HepG2 (cell line): ENCODE measurements at regions not wholly inside any gene's neighbourhood (a gene's known extent, or its start where the extent isn't known, plus 50 kb on each side); places are given as distances from the start of the nearest gene placed in this dataset.

Source experiments
- ATAC-seq: fragments of 200-7000 bp; cut with Tn5 transposase; 3 replicates; pipeline ENCODE4 v1.9.1; 2020; ENCODE audit warnings: mild to moderate bottlenecking, moderate library complexity
- BruUV-seq: library from RNA; stranded (reverse); fragments of 400-500 nt; replicated peaks from 2 replicates; lab custom pipeline; 2021; lab: Mats Ljungman, UMichigan
- CTCF ChIA-PET: fragments of 300-600 bp; formaldehyde crosslinking; extraction: SDS; loops from one replicate; lab custom pipeline; 2021; ENCODE audit warnings: low total read pairs, inconsistent platforms, low intra/inter-chr PET ratio; lab: Yijun Ruan, JAX
- POLR2A ChIA-PET: fragments of 350-600 bp; sonication (Branson Sonifier 250); formaldehyde crosslinking; loops from one replicate; lab custom pipeline; 2020; ENCODE audit warnings: antibody characterized with exemption, inconsistent platforms; lab: Yijun Ruan, JAX
- DNase-seq: peaks from one replicate; pipeline ENCODE4 v3.0.0-alpha.2; 2015; ENCODE audit warnings: low spot score
- FAIRE-seq: peaks from 3 replicates; lab custom pipeline; 2011; peaks lifted over from hg19 to GRCh38; lab: Jason Lieb, UNC
- H2AFZ ChIP-seq: one replicate; pipeline ENCODE4 v1.6.1; 2011; ENCODE audit warnings: low read length, inconsistent platforms
- H3K27ac ChIP-seq: fragments of 300-600 bp; 3 replicates; pipeline ENCODE4 v1.8.0; 2011; ENCODE audit warnings: mixed run types, mild to moderate bottlenecking, mixed read lengths, low read length, inconsistent platforms; ENCODE audit not compliant: insufficient read depth; ENCODE audit errors: extremely low read length
- H3K27me3 ChIP-seq, 2 experiments: fragments of 200-600 bp in 1 of 2; 2 replicates in 1 of 2; 3 replicates in 1 of 2; pipeline versions ENCODE4 v1.6.0 to v1.8.0; 2011; ENCODE audit warnings: low read length in 2 of 2, mild to moderate bottlenecking in 2 of 2, moderate library complexity in 2 of 2, inconsistent platforms in 1 of 2; ENCODE audit not compliant: insufficient read depth in 2 of 2, control insufficient read depth in 1 of 2
- H3K36me3 ChIP-seq, 2 experiments: fragments of 200-600 bp in 1 of 2; replicated peaks in 1 of 2; 2 replicates in 1 of 2; 3 replicates in 1 of 2; pipeline versions ENCODE4 v1.5.1 to v1.8.0; 2011; ENCODE audit warnings: low read length in 2 of 2, inconsistent platforms in 1 of 2; ENCODE audit not compliant: insufficient read depth in 2 of 2, control insufficient read depth in 1 of 2
- H3K4me1 ChIP-seq: 2 replicates; pipeline ENCODE4 v1.5.1; 2012; ENCODE audit warnings: low read length, inconsistent platforms; ENCODE audit not compliant: insufficient read depth
- H3K4me2 ChIP-seq: 2 replicates; pipeline ENCODE4 v1.6.0; 2011; ENCODE audit warnings: low read depth, low read length, inconsistent platforms
- H3K4me3 ChIP-seq, 3 experiments: fragments of 200-600 bp in 1 of 3; sonication (generic), shearing (Covaris generic) in 1 of 3; replicated peaks in 1 of 3; 2 replicates each; pipeline ENCODE4 v1.5.1; 2011 to 2016; ENCODE audit warnings: low read length in 3 of 3, inconsistent platforms in 2 of 3, low read depth in 2 of 3, mild to moderate bottlenecking in 2 of 3, control low read depth in 1 of 3, mixed read lengths in 1 of 3; ENCODE audit not compliant: insufficient read depth in 1 of 3
- H3K79me2 ChIP-seq: one replicate; pipeline ENCODE4 v1.6.1; 2011; ENCODE audit warnings: low read length, inconsistent platforms; ENCODE audit not compliant: insufficient read depth
- H3K9ac ChIP-seq: 2 replicates; pipeline ENCODE4 v1.6.0; 2011; ENCODE audit warnings: mild to moderate bottlenecking, low read depth, low read length, inconsistent platforms; ENCODE audit not compliant: insufficient read depth
- H3K9me3 ChIP-seq: 2 replicates; pipeline ENCODE4 v1.5.1; 2012; ENCODE audit warnings: mild to moderate bottlenecking, low read length
- H4K20me1 ChIP-seq: 2 replicates; pipeline ENCODE4 v1.6.0; 2011; ENCODE audit warnings: inconsistent platforms, mild to moderate bottlenecking, low read length, moderate library complexity; ENCODE audit not compliant: insufficient read depth
- CSRNP1 ChIP-seq: sonication (generic); formaldehyde crosslinking; IDR thresholded peaks from 2 replicates; pipeline ENCODE4 v1.8.1; 2023; ENCODE audit warnings: mild to moderate bottlenecking, missing genetic modification reagents
- GPN1 ChIP-seq: sonication (generic); formaldehyde crosslinking; IDR thresholded peaks from 2 replicates; pipeline ENCODE4 v1.5.1; 2020; ENCODE audit warnings: missing genetic modification reagents, borderline replicate concordance
- KAT2B ChIP-seq: fragments of 150-350 bp; IDR thresholded peaks from 2 replicates; pipeline ENCODE4 v1.6.1; 2014; ENCODE audit warnings: low read depth, low read length, borderline replicate concordance
- MLXIP ChIP-seq: sonication (generic); formaldehyde crosslinking; IDR thresholded peaks from 2 replicates; pipeline ENCODE4 v1.9.0; 2021; ENCODE audit warnings: missing genetic modification reagents, borderline replicate concordance
- POLR2AphosphoS2 ChIP-seq: IDR thresholded peaks from 2 replicates; pipeline ENCODE4 v1.6.1; 2011; ENCODE audit warnings: low read depth, low read length, improper control_type of control experiment
- SALL1 ChIP-seq: sonication (generic); formaldehyde crosslinking; IDR thresholded peaks from 2 replicates; pipeline ENCODE4 v1.8.0; 2022; ENCODE audit warnings: mild to moderate bottlenecking, missing genetic modification reagents
- SATB2 ChIP-seq: sonication (generic); formaldehyde crosslinking; IDR thresholded peaks from 2 replicates; pipeline ENCODE4 v1.5.0; 2020; ENCODE audit warnings: missing genetic modification reagents
- TCF7L2 ChIP-seq: IDR thresholded peaks from 2 replicates; pipeline ENCODE4 v1.6.1; 2011; ENCODE audit warnings: mild to moderate bottlenecking, low read depth, low read length, moderate library complexity
- ZKSCAN8 ChIP-seq: IDR thresholded peaks from 2 replicates; pipeline ENCODE4 v1.6.1; 2016; ENCODE audit warnings: borderline replicate concordance, missing genetic modification reagents, missing compliant biosample characterization
- ZNF138 ChIP-seq: sonication (generic); formaldehyde crosslinking; IDR thresholded peaks from 2 replicates; pipeline ENCODE4 v1.5.0; 2020; ENCODE audit warnings: mild to moderate bottlenecking, low read depth, missing genetic modification reagents
- ZNF260 ChIP-seq: sonication (generic); formaldehyde crosslinking; IDR thresholded peaks from 2 replicates; pipeline ENCODE4 v1.4.0; 2020; ENCODE audit warnings: missing genetic modification reagents, low read depth, mild to moderate bottlenecking, borderline replicate concordance
- ZNF530 ChIP-seq: sonication (generic); formaldehyde crosslinking; IDR thresholded peaks from 2 replicates; pipeline ENCODE4 v1.5.0; 2020; ENCODE audit warnings: low read depth, mild to moderate bottlenecking, missing genetic modification reagents
- ZNF775 ChIP-seq: sonication (generic); formaldehyde crosslinking; IDR thresholded peaks from 2 replicates; pipeline ENCODE4 v1.4.0; 2020; ENCODE audit warnings: missing genetic modification reagents, mild to moderate bottlenecking, moderate library complexity, borderline replicate concordance
- ZNF788 ChIP-seq: sonication (generic); formaldehyde crosslinking; IDR thresholded peaks from 2 replicates; pipeline ENCODE4 v1.5.0; 2020; ENCODE audit warnings: mild to moderate bottlenecking, missing genetic modification reagents, borderline replicate concordance
- WGBS: methylation state at CpG from one replicate; pipeline ENCODE4 v1.1.6; 2017; ENCODE audit warnings: low lambda C conversion rate; 5-methylcytosine and 5-hydroxymethylcytosine counted together
- in situ Hi-C: cut with HindIII; loops from 2 replicates; pipeline ENCODE4 v1.10.0; 2017; ENCODE audit warnings: low pct_unique_long_range_greater_than_20kb; ENCODE audit not compliant: extremely low pct_ligation_motif_present
- intact Hi-C: fragments of 100-400 bp; cut with micrococcal nuclease; formaldehyde crosslinking; loops from one replicate; pipeline ENCODE4 v1.10.0; 2022; ENCODE audit not compliant: unreplicated experiment
- TF ChIP-seq, protein P1 (sequence below): sonication (generic); formaldehyde crosslinking; IDR thresholded peaks from 2 replicates; pipeline ENCODE4 v1.5.0; 2020; ENCODE audit warnings: missing genetic modification reagents
- TF ChIP-seq, protein P2 (sequence below): sonication (generic); formaldehyde crosslinking; IDR thresholded peaks from 2 replicates; pipeline ENCODE4 v1.8.1; 2023; ENCODE audit warnings: missing genetic modification reagents, inconsistent platforms, borderline replicate concordance

DNA sequence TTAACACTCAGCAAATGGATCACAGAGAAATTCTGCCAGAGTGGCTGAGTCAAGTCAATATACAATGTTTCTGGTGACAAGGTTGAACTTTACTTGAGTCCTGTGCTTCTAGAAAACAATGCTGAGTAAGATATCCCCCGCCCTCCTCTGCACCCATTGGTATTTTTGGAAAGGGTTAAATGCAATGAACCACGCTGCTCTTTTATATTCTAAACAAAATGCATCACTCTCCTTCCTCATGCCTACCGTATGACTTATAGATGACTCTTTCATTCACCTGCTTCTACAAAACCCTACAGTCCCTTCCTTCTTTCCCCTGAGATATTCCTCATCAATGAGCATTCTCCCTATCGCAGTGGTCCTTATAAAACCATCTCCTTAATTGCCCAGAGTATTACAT, 168.8 kb downstream of the TXNL1 start (continued):
- TF ChIP-seq, protein P1, sequence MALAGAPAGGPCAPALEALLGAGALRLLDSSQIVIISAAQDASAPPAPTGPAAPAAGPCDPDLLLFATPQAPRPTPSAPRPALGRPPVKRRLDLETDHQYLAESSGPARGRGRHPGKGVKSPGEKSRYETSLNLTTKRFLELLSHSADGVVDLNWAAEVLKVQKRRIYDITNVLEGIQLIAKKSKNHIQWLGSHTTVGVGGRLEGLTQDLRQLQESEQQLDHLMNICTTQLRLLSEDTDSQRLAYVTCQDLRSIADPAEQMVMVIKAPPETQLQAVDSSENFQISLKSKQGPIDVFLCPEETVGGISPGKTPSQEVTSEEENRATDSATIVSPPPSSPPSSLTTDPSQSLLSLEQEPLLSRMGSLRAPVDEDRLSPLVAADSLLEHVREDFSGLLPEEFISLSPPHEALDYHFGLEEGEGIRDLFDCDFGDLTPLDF (CRISPR knock-in tag): no peak
- TF ChIP-seq ZNF138 (CRISPR knock-in tag) (no peak), ZNF260 (CRISPR knock-in tag) (no peak), ZNF775 (CRISPR knock-in tag) (no peak), ZNF788 (CRISPR knock-in tag) (no peak), POLR2AphosphoS2 (no peak), SALL1 (CRISPR knock-in tag) (no peak), ZNF530 (CRISPR knock-in tag) (no peak), GPN1 (CRISPR knock-in tag) (no peak), CSRNP1 (CRISPR knock-in tag) (no peak)

GRCh38 chr18:56468396-56468795, 170.0 kb downstream of the TXNL1 start:
- ATAC-seq (no peak), FAIRE-seq (no peak)
- no peak for TF ChIP-seq SATB2 (CRISPR knock-in tag)
- TF ChIP-seq ZKSCAN8 (CRISPR knock-in tag): no peak
- no peak for TF ChIP-seq MLXIP (CRISPR knock-in tag)
- TF ChIP-seq TCF7L2: no peak
- TF ChIP-seq, protein P2, sequence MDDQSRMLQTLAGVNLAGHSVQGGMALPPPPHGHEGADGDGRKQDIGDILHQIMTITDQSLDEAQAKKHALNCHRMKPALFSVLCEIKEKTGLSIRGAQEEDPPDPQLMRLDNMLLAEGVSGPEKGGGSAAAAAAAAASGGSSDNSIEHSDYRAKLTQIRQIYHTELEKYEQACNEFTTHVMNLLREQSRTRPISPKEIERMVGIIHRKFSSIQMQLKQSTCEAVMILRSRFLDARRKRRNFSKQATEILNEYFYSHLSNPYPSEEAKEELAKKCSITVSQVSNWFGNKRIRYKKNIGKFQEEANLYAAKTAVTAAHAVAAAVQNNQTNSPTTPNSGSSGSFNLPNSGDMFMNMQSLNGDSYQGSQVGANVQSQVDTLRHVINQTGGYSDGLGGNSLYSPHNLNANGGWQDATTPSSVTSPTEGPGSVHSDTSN (CRISPR knock-in tag): no peak
- TF ChIP-seq KAT2B: no peak

More at GRCh38 chr18:56468396-56468795, 170.0 kb downstream of the TXNL1 start:
- intact Hi-C loops: no loop called here
- Histone ChIP-seq H3K9ac (no peak overlapping the region), H3K4me1 (no peaks in the 10 kb centered on the region), H3K36me3 (no peaks in the 10 kb centered on the region), H2AFZ (no peak overlapping the region), H3K27ac (no peak overlapping the region), H3K4me2 (no peak overlapping the region), H4K20me1 (no peaks in the 10 kb centered on the region), H3K9me3 (peaks cover 22% of the 10 kb centered on the region), H3K27me3 (no peaks in the 10 kb centered on the region), H3K79me2 (no peaks in the 10 kb centered on the region), H3K4me3 (no peak overlapping the region)
- WGBS: 6% methylated on average over 1 of the region's 1 CpG
- no peak for DNase-seq
- POLR2A ChIA-PET: no interaction called here
- CTCF ChIA-PET: no interaction called here
- no TSS peak for BruUV-seq
- in situ Hi-C loops: no loop called here
